Retinal pigment epithelial cell (primary cell): ENCODE measurements at regions not wholly inside any gene's neighbourhood (a gene's known extent, or its start where the extent isn't known, plus 50 kb on each side); places are given as distances from the start of the nearest gene placed in this dataset.

ENCODE experiments used
- DNase-seq: peaks from one replicate; pipeline ENCODE4 v3.0.0-alpha.2; 2010; ENCODE audit warnings: low read depth
- H3K4me3 ChIP-seq: 2 replicates; pipeline ENCODE4 v1.5.1; 2011; ENCODE audit warnings: mild to moderate bottlenecking, low read length, control low read depth, moderate library complexity
- CTCF ChIP-seq: conservative IDR thresholded peaks from 2 replicates; pipeline ENCODE4 v1.5.1; 2011; ENCODE audit warnings: low read depth, low read length, control low read depth, inconsistent platforms

GRCh38 chr1:238177351-238177750 is 286.6 kb upstream of the ZP4 start:
- H3K4me3 ChIP-seq = no peak overlapping the region
- TF ChIP-seq CTCF = no peak
- DNase-seq = no peak

GRCh38 chr1:238176441-238176840 is 285.7 kb upstream of the ZP4 start:
- no peak overlapping the region for H3K4me3 ChIP-seq
- DNase-seq = no peak
- no peak for TF ChIP-seq CTCF

GRCh38 chr1:238171985-238172384 is 281.3 kb upstream of the ZP4 start:
- no peak overlapping the region for H3K4me3 ChIP-seq
- DNase-seq = no peak
- TF ChIP-seq CTCF = no peak

- no peak overlapping the region for H3K4me3 ChIP-seq
- no peak for TF ChIP-seq CTCF
- no peak for DNase-seq
Observed at GRCh38 chr1:238161955-238162354, 271.2 kb upstream of the ZP4 start.

- no peak for TF ChIP-seq CTCF
- no peak for DNase-seq
- H3K4me3 ChIP-seq = no peak overlapping the region
Observed at GRCh38 chr1:238153939-238154338, 263.2 kb upstream of the ZP4 start.

GRCh38 chr1:238153253-238153652 is 262.5 kb upstream of the ZP4 start:
- no peak for DNase-seq
- TF ChIP-seq CTCF = no peak

GRCh38 chr1:238152119-238152518 is 261.4 kb upstream of the ZP4 start:
- TF ChIP-seq CTCF = no peak
- DNase-seq = no peak
- no peak overlapping the region for H3K4me3 ChIP-seq

More at GRCh38 chr1:238153253-238153652, 262.5 kb upstream of the ZP4 start:
- no peak overlapping the region for H3K4me3 ChIP-seq
